CD4-positive, alpha-beta memory T cell (primary cell): ENCODE measurements at regions not wholly inside any gene's neighbourhood (a gene's known extent, or its start where the extent isn't known, plus 50 kb on each side); places are given as distances from the start of the nearest gene placed in this dataset.

Source experiments
- CTCF ChIA-PET: fragments of 350-600 bp; sonication (Branson Sonifier 250); formaldehyde crosslinking; loops from one replicate; lab custom pipeline; 2021; ENCODE audit warnings: inconsistent platforms; ENCODE audit not compliant: partially characterized antibody; lab: Charles Lee
- POLR2A ChIA-PET: fragments of 350-600 bp; sonication (Branson Sonifier 250); formaldehyde crosslinking; loops from one replicate; lab custom pipeline; 2021; ENCODE audit not compliant: partially characterized antibody; lab: Charles Lee
- DNase-seq, 5 donors: peaks; one replicate each; pipeline versions ENCODE4 v3.0.0 to v3.0.0-alpha.2; 2020 to 2022; ENCODE audit warnings: mixed read lengths in 1 of 5
- H3K27ac ChIP-seq: one replicate; pipeline ENCODE4 v1.7.0; 2013; ENCODE audit warnings: low read depth, low read length
- H3K27me3 ChIP-seq: 2 replicates; pipeline ENCODE4 v1.7.0; 2013; ENCODE audit warnings: mild to moderate bottlenecking, low read length, moderate library complexity; ENCODE audit not compliant: insufficient read depth
- H3K36me3 ChIP-seq: 2 replicates; pipeline ENCODE4 v1.7.0; 2013; ENCODE audit warnings: mild to moderate bottlenecking, low read length, moderate library complexity; ENCODE audit not compliant: insufficient read depth
- H3K4me1 ChIP-seq: 2 replicates; pipeline ENCODE4 v1.7.0; 2013; ENCODE audit warnings: mild to moderate bottlenecking, low read length, moderate library complexity; ENCODE audit not compliant: insufficient read depth
- H3K4me3 ChIP-seq, 2 donors: one replicate each; pipeline ENCODE4 v1.7.0; 2013; ENCODE audit warnings: low read length in 2 of 2, mild to moderate bottlenecking in 1 of 2
- H3K9me3 ChIP-seq, 2 donors: one replicate each; pipeline ENCODE4 v1.7.0; 2013; ENCODE audit warnings: low read length in 2 of 2, control low read depth in 1 of 2; ENCODE audit not compliant: control insufficient read depth in 1 of 2
- H3K27ac Mint-ChIP-seq, 7 donors: one replicate each; pipeline ENCODE4 v1.8.0; 2020 to 2021; ENCODE audit warnings: mixed read lengths in 7 of 7, mild to moderate bottlenecking in 6 of 7, inconsistent platforms in 3 of 7, moderate library complexity in 3 of 7
- H3K27me3 Mint-ChIP-seq, 2 donors: one replicate each; pipeline ENCODE4 v1.8.0; 2020 to 2021; ENCODE audit warnings: mixed read lengths in 2 of 2
- H3K36me3 Mint-ChIP-seq, 2 donors: one replicate each; pipeline ENCODE4 v1.8.0; 2020 to 2021; ENCODE audit warnings: mixed read lengths in 2 of 2, inconsistent platforms in 1 of 2, mild to moderate bottlenecking in 1 of 2
- H3K4me1 Mint-ChIP-seq, 4 donors: one replicate each; pipeline ENCODE4 v1.8.0; 2020 to 2021; ENCODE audit warnings: mixed read lengths in 4 of 4, mild to moderate bottlenecking in 1 of 4
- H3K4me3 Mint-ChIP-seq, 8 donors: one replicate each; pipeline ENCODE4 v1.8.0; 2020 to 2021; ENCODE audit warnings: mixed read lengths in 8 of 8, mild to moderate bottlenecking in 7 of 8, moderate library complexity in 6 of 8, inconsistent platforms in 3 of 8
- H3K9me3 Mint-ChIP-seq, 8 donors: one replicate each; pipeline ENCODE4 v1.8.0; 2020 to 2021; ENCODE audit warnings: mixed read lengths in 8 of 8, mild to moderate bottlenecking in 5 of 8, inconsistent platforms in 3 of 8, moderate library complexity in 1 of 8
- intact Hi-C: fragments of 100-400 bp; cut with micrococcal nuclease; formaldehyde crosslinking; loops from one replicate; pipeline ENCODE4 v1.15.1; 2023

GRCh38 chr1:228862542-228863505 lies 127.5 kb downstream of the RHOU start:
- H3K9me3 Mint-ChIP-seq: no peaks in the 10 kb centered on the region
- no peaks in the 10 kb centered on the region for H3K27me3 ChIP-seq
- peak overlapping the region in 1 of 8 donors; percentile 51 for H3K4me3 Mint-ChIP-seq
- peaks cover 17% of the 10 kb centered on the region for H3K4me1 ChIP-seq
- peaks cover 15 to 30% (median 21%) of the 10 kb centered on the region in 4 donors for H3K4me1 Mint-ChIP-seq
- H3K36me3 ChIP-seq: no peaks in the 10 kb centered on the region
- no peak for DNase-seq
- POLR2A ChIA-PET: interaction anchor here (1.3 kb wide), 1 partner anchor 127 kb away, joined by 3 read pairs; no protein-coding TSS in a partner anchor
- no peaks in the 10 kb centered on the region for H3K36me3 Mint-ChIP-seq
- H3K9me3 ChIP-seq: no peaks in the 10 kb centered on the region
- H3K4me3 ChIP-seq: no peak overlapping the region
- no peak overlapping the region for H3K27ac ChIP-seq
- H3K27ac Mint-ChIP-seq: peak overlapping the region in 3 of 7 donors; percentile 46 to 76 (median 75)
- H3K27me3 Mint-ChIP-seq: peaks cover 2 to 3% of the 10 kb centered on the region in 2 donors
- intact Hi-C loops: no loop called here
- CTCF ChIA-PET: interaction anchor here (1.3 kb wide), 1 partner anchor 198 kb away, joined by 3 read pairs; no protein-coding TSS in a partner anchor

GRCh38 chr1:228863776-228864175 lies 128.5 kb downstream of the RHOU start:
- no peaks in the 10 kb centered on the region for H3K36me3 Mint-ChIP-seq
- H3K27me3 Mint-ChIP-seq: peaks cover 2 to 3% of the 10 kb centered on the region in 2 donors
- peak overlapping the region; percentile 12 to 76 (median 46) for H3K27ac Mint-ChIP-seq
- Histone ChIP-seq H3K36me3 (no peaks in the 10 kb centered on the region), H3K27me3 (no peaks in the 10 kb centered on the region), H3K4me3 (no peak overlapping the region), H3K27ac (no peak overlapping the region), H3K4me1 (peaks cover 17% of the 10 kb centered on the region), H3K9me3 (no peaks in the 10 kb centered on the region)
- H3K9me3 Mint-ChIP-seq: no peaks in the 10 kb centered on the region
- intact Hi-C loops: no loop called here
- ChIA-PET CTCF (interaction anchor here (0.8 to 1.3 kb wide), 4 partner anchors 29 to 363 kb away, joined by 3 to 4 read pairs (median 4); no protein-coding TSS in a partner anchor), POLR2A (interaction anchor here (0.6 to 1.3 kb wide), 2 partner anchors 59 to 128 kb away, joined by 3 to 4 read pairs; no protein-coding TSS in a partner anchor)
- H3K4me1 Mint-ChIP-seq: peaks cover 15 to 30% (median 21%) of the 10 kb centered on the region in 4 donors
- no peak for DNase-seq
- H3K4me3 Mint-ChIP-seq: peak overlapping the region in 5 of 8 donors; percentile 0 to 51 (median 20)

GRCh38 chr1:228865627-228866330 lies 130.5 kb downstream of the RHOU start:
- Histone ChIP-seq H3K27ac (no peak overlapping the region), H3K4me3 (no peak overlapping the region), H3K36me3 (no peaks in the 10 kb centered on the region), H3K9me3 (no peaks in the 10 kb centered on the region), H3K27me3 (no peaks in the 10 kb centered on the region), H3K4me1 (peaks cover 17% of the 10 kb centered on the region)
- Mint-ChIP-seq H3K27ac (peak overlapping the region in 2 of 7 donors; percentile 18 to 80), H3K27me3 (no peaks in the 10 kb centered on the region), H3K4me1 (peaks cover 15 to 23% (median 20%) of the 10 kb centered on the region in 4 donors), H3K4me3 (no peak overlapping the region), H3K9me3 (no peaks in the 10 kb centered on the region), H3K36me3 (no peaks in the 10 kb centered on the region)
- ChIA-PET CTCF (interaction anchor here (1.3 kb wide), 1 partner anchor 362 kb away, joined by 3 read pairs; no protein-coding TSS in a partner anchor), POLR2A (interaction anchor here (0.6 kb wide), 1 partner anchor 59 kb away, joined by 3 read pairs; no protein-coding TSS in a partner anchor)
- intact Hi-C loops: no loop called here
- no peak for DNase-seq

- ChIA-PET CTCF (interaction anchor here (1.3 kb wide), 1 partner anchor 362 kb away, joined by 3 read pairs; no protein-coding TSS in a partner anchor), POLR2A (no interaction called here)
- peaks cover 17% of the 10 kb centered on the region for H3K4me1 ChIP-seq
- no peaks in the 10 kb centered on the region for H3K27me3 Mint-ChIP-seq
- H3K9me3 Mint-ChIP-seq: no peaks in the 10 kb centered on the region
- no peak overlapping the region for H3K27ac Mint-ChIP-seq
- no peak overlapping the region for H3K4me3 Mint-ChIP-seq
- H3K36me3 Mint-ChIP-seq: no peaks in the 10 kb centered on the region
- no peaks in the 10 kb centered on the region for H3K27me3 ChIP-seq
- H3K4me3 ChIP-seq: no peak overlapping the region
- H3K4me1 Mint-ChIP-seq: peaks cover 13 to 23% (median 17%) of the 10 kb centered on the region in 4 donors
- H3K9me3 ChIP-seq: no peaks in the 10 kb centered on the region
- no peaks in the 10 kb centered on the region for H3K36me3 ChIP-seq
- H3K27ac ChIP-seq: no peak overlapping the region
- intact Hi-C loops: no loop called here
- no peak for DNase-seq
Observed at GRCh38 chr1:228866468-228866867, 131.2 kb downstream of the RHOU start.

GRCh38 chr1:228867108-228867950 lies 132.1 kb downstream of the RHOU start:
- Histone ChIP-seq H3K4me3 (no peak overlapping the region), H3K36me3 (no peaks in the 10 kb centered on the region), H3K27me3 (no peaks in the 10 kb centered on the region), H3K4me1 (peaks cover 17% of the 10 kb centered on the region), H3K27ac (no peak overlapping the region), H3K9me3 (no peaks in the 10 kb centered on the region)
- no peak for DNase-seq
- ChIA-PET POLR2A (no interaction called here), CTCF (no interaction called here)
- no peaks in the 10 kb centered on the region for H3K27me3 Mint-ChIP-seq
- no peak overlapping the region for H3K4me3 Mint-ChIP-seq
- H3K4me1 Mint-ChIP-seq: peaks cover 13 to 23% (median 16%) of the 10 kb centered on the region in 4 donors
- H3K9me3 Mint-ChIP-seq: no peaks in the 10 kb centered on the region
- H3K36me3 Mint-ChIP-seq: no peaks in the 10 kb centered on the region
- peak overlapping the region in 1 of 7 donors; percentile 52 for H3K27ac Mint-ChIP-seq
- intact Hi-C loops: no loop called here

- Mint-ChIP-seq H3K36me3 (no peaks in the 10 kb centered on the region), H3K4me1 (peaks cover 12 to 20% (median 14%) of the 10 kb centered on the region in 4 donors), H3K9me3 (no peaks in the 10 kb centered on the region), H3K27me3 (no peaks in the 10 kb centered on the region), H3K4me3 (no peak overlapping the region), H3K27ac (peak overlapping the region in 1 of 7 donors; percentile 14)
- Histone ChIP-seq H3K27me3 (no peaks in the 10 kb centered on the region), H3K9me3 (no peaks in the 10 kb centered on the region), H3K4me3 (no peak overlapping the region), H3K36me3 (no peaks in the 10 kb centered on the region), H3K27ac (no peak overlapping the region), H3K4me1 (peaks cover 16% of the 10 kb centered on the region)
- ChIA-PET CTCF (no interaction called here), POLR2A (no interaction called here)
- intact Hi-C loops: no loop called here
- DNase-seq: no peak
Observed at GRCh38 chr1:228867951-228868730, 132.9 kb downstream of the RHOU start.
